OCI-LY3 (cell line): ENCODE measurements at regions not wholly inside any gene's neighbourhood (a gene's known extent, or its start where the extent isn't known, plus 50 kb on each side); places are given as distances from the start of the nearest gene placed in this dataset.

Experiments used
- CTCF ChIP-seq: fragments of 200-600, 300-600 bp; sonication (generic); IDR thresholded peaks from 2 replicates; pipeline ENCODE4 v1.5.1; 2014; ENCODE audit warnings: antibody characterized with exemption, low read length, low read depth
- EZH2phosphoT487 ChIP-seq: fragments of 200-600 bp; shearing (Covaris generic); IDR thresholded peaks from 2 replicates; pipeline ENCODE4 v1.6.1; 2018; ENCODE audit warnings: antibody characterized with exemption, mixed run types, low read depth

DNA sequence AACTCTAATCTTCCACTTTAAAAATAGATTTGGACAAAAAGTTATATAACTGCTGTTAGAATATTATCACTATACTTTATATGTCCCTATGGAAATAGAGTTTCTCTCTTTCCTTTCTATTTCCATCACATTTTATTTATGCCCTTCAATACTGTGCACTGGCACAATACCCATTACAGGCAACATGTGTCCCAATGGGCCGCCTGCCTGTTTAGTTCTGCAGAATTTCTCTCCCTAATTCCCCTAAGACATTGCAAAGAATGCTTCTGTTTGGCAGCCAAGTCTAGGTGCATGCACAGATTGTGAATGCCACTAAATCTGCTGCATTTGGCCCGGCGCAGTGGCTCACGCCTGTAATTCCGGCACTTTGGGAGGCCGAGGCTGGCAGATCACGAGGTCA is 520.4 kb upstream of the FLRT2 start:
- no peak for TF ChIP-seq CTCF
- no peak for TF ChIP-seq EZH2phosphoT487
